Erythroblast (primary cell): ENCODE measurements at regions not wholly inside any gene's neighbourhood (a gene's known extent, or its start where the extent isn't known, plus 50 kb on each side); places are given as distances from the start of the nearest gene placed in this dataset.

Source experiments
- GATA1 ChIP-seq: IDR thresholded peaks from 2 replicates; pipeline ENCODE4 v1.6.1; 2011; ENCODE audit warnings: low read depth, mild to moderate bottlenecking, control low read depth, low read length, moderate library complexity
- POLR2A ChIP-seq: IDR thresholded peaks from 2 replicates; pipeline ENCODE4 v1.6.1; 2011; ENCODE audit warnings: mild to moderate bottlenecking, low read length

DNA sequence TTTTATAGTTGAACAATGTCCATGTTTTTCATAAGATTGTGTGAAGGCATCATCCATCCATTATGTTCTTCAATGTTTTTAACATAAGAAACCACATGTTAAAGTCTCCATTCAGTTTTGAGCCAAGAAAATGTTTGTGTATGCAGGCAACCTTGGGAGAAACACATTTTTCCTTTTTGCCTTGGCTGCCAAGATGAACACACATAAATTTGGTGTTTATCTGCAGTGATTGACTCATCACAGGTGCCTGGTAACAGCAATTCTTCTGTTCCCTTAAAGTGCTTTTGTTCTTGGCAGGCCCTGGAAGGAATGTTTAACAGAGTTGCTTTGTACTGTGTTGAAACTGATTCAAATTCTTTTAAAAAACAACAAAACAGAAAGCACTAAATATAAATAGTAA is 709.9 kb upstream of the ADGRL4 start:
- TF ChIP-seq POLR2A, result no peak
- TF ChIP-seq GATA1, result no peak
